HEK293 (cell line): ENCODE measurements at regions not wholly inside any gene's neighbourhood (a gene's known extent, or its start where the extent isn't known, plus 50 kb on each side); places are given as distances from the start of the nearest gene placed in this dataset.

Experiments used
- BCL11A ChIP-seq: fragments of 450-650 bp; formaldehyde crosslinking; IDR thresholded peaks from 2 replicates; pipeline ENCODE4 v1.5.1; 2016; ENCODE audit warnings: low read depth, missing biosample characterization, missing genetic modification characterization
- BCL6B ChIP-seq: fragments of 450-650 bp; formaldehyde crosslinking; IDR thresholded peaks from 2 replicates; pipeline ENCODE4 v1.5.1; 2017; ENCODE audit warnings: missing biosample characterization, missing genetic modification characterization
- CTCF ChIP-seq: fragments of 450-650 bp; formaldehyde crosslinking; IDR thresholded peaks from 2 replicates; pipeline ENCODE4 v1.5.1; 2016; ENCODE audit warnings: missing biosample characterization, missing genetic modification characterization
- GFI1B ChIP-seq: fragments of 450-650 bp; formaldehyde crosslinking; IDR thresholded peaks from 2 replicates; pipeline ENCODE4 v1.5.1; 2016; ENCODE audit warnings: missing biosample characterization, missing genetic modification characterization
- IKZF3 ChIP-seq: fragments of 450-650 bp; IDR thresholded peaks from 2 replicates; pipeline ENCODE4 v1.5.0; 2018; ENCODE audit warnings: missing biosample characterization, mild to moderate bottlenecking, missing genetic modification characterization, moderate library complexity
- KLF1 ChIP-seq: fragments of 450-650 bp; formaldehyde crosslinking; IDR thresholded peaks from 2 replicates; pipeline ENCODE4 v1.5.1; 2016; ENCODE audit warnings: missing biosample characterization, missing genetic modification characterization
- MEIS1 ChIP-seq: sonication (generic); formaldehyde crosslinking; IDR thresholded peaks from 2 replicates; pipeline ENCODE4 v1.8.1; 2022; ENCODE audit warnings: missing genetic modification reagents, mild to moderate bottlenecking, borderline replicate concordance
- OSR2 ChIP-seq: fragments of 450-650 bp; formaldehyde crosslinking; IDR thresholded peaks from 2 replicates; pipeline ENCODE4 v1.5.1; 2016; ENCODE audit warnings: missing biosample characterization, missing genetic modification characterization
- REST ChIP-seq: fragments of 450-650 bp; formaldehyde crosslinking; IDR thresholded peaks from 2 replicates; pipeline ENCODE4 v1.5.1; 2016; ENCODE audit warnings: missing biosample characterization, missing genetic modification characterization
- SETDB1 ChIP-seq: IDR thresholded peaks from one replicate; pipeline ENCODE4 v1.6.1; 2017; ENCODE audit warnings: mild to moderate bottlenecking, low read length, moderate library complexity, mixed read lengths; ENCODE audit not compliant: insufficient read length
- TCF7L2 ChIP-seq: IDR thresholded peaks from 2 replicates; pipeline ENCODE4 v1.6.1; 2011; ENCODE audit warnings: low read depth, mild to moderate bottlenecking, inconsistent platforms, low read length, moderate library complexity, borderline replicate concordance
- WT1 ChIP-seq: fragments of 450-650 bp; formaldehyde crosslinking; IDR thresholded peaks from 2 replicates; pipeline ENCODE4 v1.5.1; 2016; ENCODE audit warnings: missing biosample characterization, missing genetic modification characterization
- YY1 ChIP-seq: fragments of 450-650 bp; formaldehyde crosslinking; IDR thresholded peaks from 2 replicates; pipeline ENCODE4 v1.5.1; 2018; ENCODE audit warnings: missing biosample characterization, missing genetic modification characterization
- ZBTB6 ChIP-seq: fragments of 450-650 bp; formaldehyde crosslinking; IDR thresholded peaks from 2 replicates; pipeline ENCODE4 v1.5.1; 2017; ENCODE audit warnings: missing biosample characterization, missing genetic modification characterization
- ZBTB8A ChIP-seq: fragments of 450-650 bp; formaldehyde crosslinking; IDR thresholded peaks from 2 replicates; pipeline ENCODE4 v1.5.1; 2016; ENCODE audit warnings: missing biosample characterization, missing genetic modification characterization
- ZNF133 ChIP-seq: fragments of 450-650 bp; formaldehyde crosslinking; IDR thresholded peaks from 2 replicates; pipeline ENCODE4 v1.5.1; 2016; ENCODE audit warnings: missing biosample characterization, missing genetic modification characterization
- ZNF211 ChIP-seq: fragments of 450-650 bp; formaldehyde crosslinking; IDR thresholded peaks from 2 replicates; pipeline ENCODE4 v1.5.1; 2016; ENCODE audit warnings: low read depth, missing biosample characterization, missing genetic modification characterization
- ZNF223 ChIP-seq: fragments of 450-650 bp; formaldehyde crosslinking; IDR thresholded peaks from 2 replicates; pipeline ENCODE4 v1.5.1; 2016; ENCODE audit warnings: missing biosample characterization, missing genetic modification characterization
- ZNF274 ChIP-seq, 2 experiments: fragments of 200-500 bp in 1 of 2; fragments of 450-650 bp in 1 of 2; sonication (Bioruptor generic) in 1 of 2; formaldehyde crosslinking in 1 of 2; IDR thresholded peaks; 2 replicates each; pipeline versions ENCODE4 v1.5.1 to v1.6.1; 2014 to 2016; ENCODE audit warnings: borderline replicate concordance in 1 of 2, inconsistent platforms in 1 of 2, low read length in 1 of 2, missing biosample characterization in 1 of 2, missing genetic modification characterization in 1 of 2
- ZNF280D ChIP-seq: fragments of 450-650 bp; formaldehyde crosslinking; IDR thresholded peaks from 2 replicates; pipeline ENCODE4 v1.5.1; 2016; ENCODE audit warnings: missing biosample characterization, missing genetic modification characterization
- ZNF449 ChIP-seq: fragments of 450-650 bp; formaldehyde crosslinking; IDR thresholded peaks from 2 replicates; pipeline ENCODE4 v1.5.1; 2017; ENCODE audit warnings: missing biosample characterization, mild to moderate bottlenecking, missing genetic modification characterization, moderate library complexity
- ZNF510 ChIP-seq: fragments of 450-650 bp; formaldehyde crosslinking; IDR thresholded peaks from 2 replicates; pipeline ENCODE4 v1.5.1; 2018; ENCODE audit warnings: mild to moderate bottlenecking, missing genetic modification characterization, missing biosample characterization; ENCODE audit not compliant: insufficient replicate concordance
- ZNF629 ChIP-seq: fragments of 450-650 bp; formaldehyde crosslinking; IDR thresholded peaks from 2 replicates; pipeline ENCODE4 v1.5.1; 2017; ENCODE audit warnings: missing biosample characterization, missing genetic modification characterization
- ZNF658 ChIP-seq: fragments of 450-650 bp; formaldehyde crosslinking; IDR thresholded peaks from 2 replicates; pipeline ENCODE4; 2016; ENCODE audit warnings: missing biosample characterization, missing genetic modification characterization
- ZNF768 ChIP-seq: fragments of 450-650 bp; formaldehyde crosslinking; IDR thresholded peaks from 2 replicates; pipeline ENCODE4 v1.5.1; 2018; ENCODE audit warnings: missing biosample characterization, mild to moderate bottlenecking, missing genetic modification characterization
- ZNF785 ChIP-seq: fragments of 450-650 bp; formaldehyde crosslinking; IDR thresholded peaks from 2 replicates; pipeline ENCODE4 v1.5.1; 2016; ENCODE audit warnings: missing biosample characterization, missing genetic modification characterization

GRCh38 chr5:71905834-71906711 lies 187.0 kb downstream of the CARTPT start (continued):
- peak; percentile 47 for TF ChIP-seq ZBTB8A (tag by site-specific recombination)
- TF ChIP-seq ZNF510 (tag by site-specific recombination) = no peak
- peak; percentile 86 for TF ChIP-seq TCF7L2
- TF ChIP-seq WT1 (tag by site-specific recombination) = 0 out of 2 replicates have a peak, but pooled peaks have one; percentile 15
- peak; percentile 60; the same call in 1 of the 2 replicates for TF ChIP-seq MEIS1 (CRISPR knock-in tag)
- TF ChIP-seq SETDB1 = peak; percentile 7
- TF ChIP-seq IKZF3 = peak; percentile 35; the same call in 1 of the 2 replicates
- TF ChIP-seq ZNF449 (tag by site-specific recombination) = no peak
- no peak for TF ChIP-seq YY1 (tag by site-specific recombination)
- TF ChIP-seq BCL6B (tag by site-specific recombination) = 0 out of 2 replicates have a peak, but pooled peaks have one; percentile 30
- TF ChIP-seq ZNF280D (tag by site-specific recombination) = no peak
- TF ChIP-seq ZNF629 (tag by site-specific recombination) = no peak
- no peak for TF ChIP-seq ZNF658 (tag by site-specific recombination)
- TF ChIP-seq GFI1B (tag by site-specific recombination) = no peak
- no peak for TF ChIP-seq ZNF274 (IDR thresholded peaks at IDR 0.05; ENCODE audit: low read length)
- TF ChIP-seq ZNF274 (tag by site-specific recombination; IDR thresholded peaks at IDR 0.05; ENCODE audit: borderline replicate concordance) = no peak
- no peak for TF ChIP-seq BCL11A (tag by site-specific recombination)
- no peak for TF ChIP-seq ZBTB6
- no peak for TF ChIP-seq OSR2 (tag by site-specific recombination)
- TF ChIP-seq KLF1 (tag by site-specific recombination) = no peak
- TF ChIP-seq REST = no peak
- TF ChIP-seq ZNF223 (tag by site-specific recombination) = no peak
- no peak for TF ChIP-seq ZNF785 (tag by site-specific recombination)
- no peak for TF ChIP-seq ZNF211
- no peak for TF ChIP-seq CTCF
- no peak for TF ChIP-seq ZNF768
- TF ChIP-seq ZNF133 (tag by site-specific recombination) = no peak
